A549 (cell line): ENCODE measurements at regions not wholly inside any gene's neighbourhood (a gene's known extent, or its start where the extent isn't known, plus 50 kb on each side); places are given as distances from the start of the nearest gene placed in this dataset.

Experiments
- ATAC-seq, 2 experiments: fragments of 200-7000 bp in 1 of 2; fragments of >200 bp in 1 of 2; cut with Nextera tagmentation in 1 of 2; cut with Tn5 transposase in 1 of 2; 3 replicates each; pipeline versions ENCODE4 v1.8.0 to v1.9.1; 2018 to 2020; ENCODE audit warnings: mild to moderate bottlenecking in 1 of 2, moderate library complexity in 1 of 2
- CTCF ChIA-PET: fragments of 300-600 bp; sonication (Branson Sonifier 250); formaldehyde crosslinking; extraction: SDS; loops from one replicate; lab custom pipeline; 2021; ENCODE audit warnings: antibody characterized with exemption, inconsistent platforms; lab: Yijun Ruan, JAX
- POLR2A ChIA-PET: fragments of 350-600 bp; formaldehyde crosslinking; extraction: SDS; loops from one replicate; lab custom pipeline; 2021; ENCODE audit warnings: antibody characterized with exemption, inconsistent platforms; lab: Yijun Ruan, JAX
- DNase-seq, 2 experiments: peaks; one replicate each; pipeline versions ENCODE4 v3.0.0 to v3.0.0-alpha.2; 2011 to 2016; ENCODE audit warnings: low read depth in 1 of 2, low spot score in 1 of 2
- FAIRE-seq: peaks from 2 replicates; lab custom pipeline; 2011; peaks lifted over from hg19 to GRCh38; lab: Jason Lieb, UNC
- H3K27ac ChIP-seq, 2 experiments: fragments of >200 bp; sonication (Bioruptor Twin); formaldehyde crosslinking; 3 replicates each; pipeline ENCODE4 v1.5.1; 2016 to 2017
- H3K4me1 ChIP-seq: fragments of >200 bp; sonication (Bioruptor Twin); formaldehyde crosslinking; 3 replicates; pipeline ENCODE4 v1.6.1; 2016
- H3K4me2 ChIP-seq: fragments of >200 bp; sonication (Bioruptor Twin); formaldehyde crosslinking; 3 replicates; pipeline ENCODE4 v1.6.1; 2016
- H3K4me3 ChIP-seq: fragments of >200 bp; sonication (Bioruptor Twin); formaldehyde crosslinking; 3 replicates; pipeline ENCODE4 v1.5.1; 2016
- H3K9me3 ChIP-seq: fragments of >200 bp; sonication (Bioruptor Twin); formaldehyde crosslinking; 3 replicates; pipeline ENCODE4 v1.6.1; 2016
- CBX2 ChIP-seq: fragments of 200-600 bp; sonication (generic); IDR thresholded peaks from 2 replicates; pipeline ENCODE4 v1.6.1; 2016; ENCODE audit warnings: low read depth, mild to moderate bottlenecking, borderline replicate concordance
- CBX8 ChIP-seq: fragments of 200-600 bp; sonication (generic); IDR thresholded peaks from 2 replicates; pipeline ENCODE4 v1.6.1; 2016
- CEBPB ChIP-seq, 2 experiments: fragments of >200 bp in 1 of 2; sonication (Bioruptor Twin) in 1 of 2; formaldehyde crosslinking in 1 of 2; IDR thresholded peaks; 2 replicates each; pipeline ENCODE4 v1.6.1; 2012 to 2016
- EP300 ChIP-seq, 2 experiments: fragments of >200 bp; sonication (Bioruptor Twin); formaldehyde crosslinking; IDR thresholded peaks; 2 replicates in 1 of 2; 3 replicates in 1 of 2; pipeline ENCODE4 v1.6.1; 2016 to 2017
- FOSL2 ChIP-seq, 2 experiments: fragments of 450-650 bp in 1 of 2; fragments of >200 bp in 1 of 2; sonication (Bioruptor Twin) in 1 of 2; formaldehyde crosslinking; IDR thresholded peaks; 2 replicates each; pipeline versions ENCODE4 v1.5.0 to v1.6.1; 2016 to 2020; ENCODE audit warnings: mild to moderate bottlenecking in 1 of 2, moderate library complexity in 1 of 2
- HEYL ChIP-seq: fragments of 250-450 bp; sonication (Bioruptor Pico); IDR thresholded peaks from 2 replicates; pipeline ENCODE4 v1.8.0; 2021; ENCODE audit warnings: mild to moderate bottlenecking, moderate library complexity
- HOXB13 ChIP-seq: fragments of 250-450 bp; sonication (Bioruptor Pico); IDR thresholded peaks from 2 replicates; pipeline ENCODE4 v1.5.0; 2020; ENCODE audit warnings: low read depth, mild to moderate bottlenecking, moderate library complexity
- JUN ChIP-seq, 2 experiments: fragments of >200 bp; sonication (Bioruptor Twin); formaldehyde crosslinking; IDR thresholded peaks; 2 replicates in 1 of 2; 3 replicates in 1 of 2; pipeline ENCODE4 v1.6.1; 2016 to 2017
- KDM1A ChIP-seq: fragments of 200-600 bp; sonication (generic); IDR thresholded peaks from 2 replicates; pipeline ENCODE4 v1.6.1; 2016; ENCODE audit warnings: low read depth, mild to moderate bottlenecking
- KDM5A ChIP-seq: fragments of 200-600 bp; sonication (generic); IDR thresholded peaks from 2 replicates; pipeline ENCODE4 v1.6.1; 2016; ENCODE audit warnings: antibody characterized with exemption, mild to moderate bottlenecking
- NPAS2 ChIP-seq: fragments of 250-450 bp; sonication (Bioruptor Pico); IDR thresholded peaks from 2 replicates; pipeline ENCODE4 v1.8.0; 2022; ENCODE audit warnings: mild to moderate bottlenecking, moderate library complexity, borderline replicate concordance
- RNF2 ChIP-seq: fragments of 200-600 bp; sonication (generic); IDR thresholded peaks from 2 replicates; pipeline ENCODE4 v1.6.1; 2016; ENCODE audit warnings: low read depth, mild to moderate bottlenecking, antibody characterized with exemption, moderate library complexity, borderline replicate concordance
- SMC3 ChIP-seq: fragments of >200 bp; sonication (Bioruptor Twin); formaldehyde crosslinking; IDR thresholded peaks from 3 replicates; pipeline ENCODE4 v1.6.1; 2018; ENCODE audit warnings: inconsistent platforms
- TFCP2L1 ChIP-seq: fragments of 250-450 bp; sonication (Bioruptor Pico); IDR thresholded peaks from 2 replicates; pipeline ENCODE4 v1.5.0; 2021; ENCODE audit warnings: mild to moderate bottlenecking
- WGBS: methylation state at CpG from one replicate; pipeline ENCODE4 v1.1.6; 2017; ENCODE audit errors: missing lambda C conversion rate; 5-methylcytosine and 5-hydroxymethylcytosine counted together
- TF ChIP-seq, protein P1 (sequence below): fragments of 250-450 bp; sonication (Bioruptor Pico); IDR thresholded peaks from 2 replicates; pipeline ENCODE4 v1.5.0; 2020; ENCODE audit warnings: low read depth, mild to moderate bottlenecking, moderate library complexity
- TF ChIP-seq, protein P2 (sequence below): fragments of >200 bp; sonication (Bioruptor Twin); formaldehyde crosslinking; IDR thresholded peaks from 2 replicates; pipeline ENCODE4 v1.6.1; 2016
- TF ChIP-seq, protein P3 (sequence below): fragments of 250-450 bp; sonication (Bioruptor Pico); IDR thresholded peaks from 2 replicates; pipeline ENCODE4 v1.5.0; 2021; ENCODE audit warnings: mild to moderate bottlenecking, moderate library complexity, borderline replicate concordance
- TF ChIP-seq, protein P4 (sequence below): fragments of 450-650 bp; IDR thresholded peaks from 2 replicates; pipeline ENCODE4 v1.6.1; 2014; ENCODE audit warnings: antibody characterized with exemption
- TF ChIP-seq, protein P5 (sequence below): fragments of >200 bp; sonication (Bioruptor Twin); formaldehyde crosslinking; IDR thresholded peaks from 3 replicates; pipeline ENCODE4 v1.6.1; 2016
- TF ChIP-seq, protein P6 (sequence below): fragments of >200 bp; sonication (Bioruptor Twin); formaldehyde crosslinking; IDR thresholded peaks from 3 replicates; pipeline ENCODE4 v1.5.1; 2016

DNA sequence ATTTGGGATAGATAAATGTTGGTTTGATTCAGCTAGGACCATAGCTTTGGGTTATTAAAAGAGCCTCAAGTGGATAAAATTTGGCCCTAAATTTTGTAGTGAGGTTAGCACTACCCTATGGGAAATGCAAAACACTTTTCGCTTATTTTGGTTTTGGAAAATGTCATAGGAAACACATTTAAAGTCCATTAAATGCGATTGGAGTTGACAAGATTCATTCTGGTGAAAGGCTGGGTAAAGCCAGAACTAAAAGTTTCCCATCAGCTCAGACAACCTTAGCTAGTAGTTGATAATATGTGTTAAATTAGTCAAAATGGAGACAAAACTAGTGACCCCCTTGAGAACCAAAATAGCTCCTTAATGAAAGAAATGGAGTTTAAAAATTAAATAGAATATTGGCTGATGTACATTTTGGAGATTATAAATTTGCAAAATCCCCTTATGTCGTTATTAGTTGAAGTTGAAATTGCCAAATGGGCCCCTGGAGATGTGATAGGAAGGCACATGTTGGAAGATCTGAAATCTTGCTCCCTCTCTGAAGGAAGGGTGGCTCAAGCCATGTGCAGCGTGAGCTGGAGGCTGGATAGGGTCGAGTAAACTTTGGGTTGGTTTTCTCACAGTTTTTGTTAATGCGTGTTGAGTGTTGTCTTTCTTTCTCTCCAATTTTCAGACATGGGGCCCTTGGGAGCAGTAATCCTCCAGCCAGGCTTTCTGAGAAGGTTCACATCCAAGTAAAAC lies 72.8 kb downstream of the CD83 start (continued):
- no peak for TF ChIP-seq HOXB13
- TF ChIP-seq, protein P1, sequence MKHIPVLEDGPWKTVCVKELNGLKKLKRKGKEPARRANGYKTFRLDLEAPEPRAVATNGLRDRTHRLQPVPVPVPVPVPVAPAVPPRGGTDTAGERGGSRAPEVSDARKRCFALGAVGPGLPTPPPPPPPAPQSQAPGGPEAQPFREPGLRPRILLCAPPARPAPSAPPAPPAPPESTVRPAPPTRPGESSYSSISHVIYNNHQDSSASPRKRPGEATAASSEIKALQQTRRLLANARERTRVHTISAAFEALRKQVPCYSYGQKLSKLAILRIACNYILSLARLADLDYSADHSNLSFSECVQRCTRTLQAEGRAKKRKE (CRISPR knock-in tag) = no peak
- no peak for TF ChIP-seq CEBPB (IDR thresholded peaks at IDR 0.05)
- no peak for TF ChIP-seq SMC3
- TF ChIP-seq, protein P2, sequence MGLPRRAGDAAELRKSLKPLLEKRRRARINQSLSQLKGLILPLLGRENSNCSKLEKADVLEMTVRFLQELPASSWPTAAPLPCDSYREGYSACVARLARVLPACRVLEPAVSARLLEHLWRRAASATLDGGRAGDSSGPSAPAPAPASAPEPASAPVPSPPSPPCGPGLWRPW = no peak
- TF ChIP-seq, protein P3, sequence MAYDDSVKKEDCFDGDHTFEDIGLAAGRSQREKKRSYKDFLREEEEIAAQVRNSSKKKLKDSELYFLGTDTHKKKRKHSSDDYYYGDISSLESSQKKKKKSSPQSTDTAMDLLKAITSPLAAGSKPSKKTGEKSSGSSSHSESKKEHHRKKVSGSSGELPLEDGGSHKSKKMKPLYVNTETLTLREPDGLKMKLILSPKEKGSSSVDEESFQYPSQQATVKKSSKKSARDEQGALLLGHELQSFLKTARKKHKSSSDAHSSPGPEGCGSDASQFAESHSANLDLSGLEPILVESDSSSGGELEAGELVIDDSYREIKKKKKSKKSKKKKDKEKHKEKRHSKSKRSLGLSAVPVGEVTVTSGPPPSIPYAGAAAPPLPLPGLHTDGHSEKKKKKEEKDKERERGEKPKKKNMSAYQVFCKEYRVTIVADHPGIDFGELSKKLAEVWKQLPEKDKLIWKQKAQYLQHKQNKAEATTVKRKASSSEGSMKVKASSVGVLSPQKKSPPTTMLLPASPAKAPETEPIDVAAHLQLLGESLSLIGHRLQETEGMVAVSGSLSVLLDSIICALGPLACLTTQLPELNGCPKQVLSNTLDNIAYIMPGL (CRISPR knock-in tag) = no peak
- no peak for TF ChIP-seq CBX8
- TF ChIP-seq, protein P4, sequence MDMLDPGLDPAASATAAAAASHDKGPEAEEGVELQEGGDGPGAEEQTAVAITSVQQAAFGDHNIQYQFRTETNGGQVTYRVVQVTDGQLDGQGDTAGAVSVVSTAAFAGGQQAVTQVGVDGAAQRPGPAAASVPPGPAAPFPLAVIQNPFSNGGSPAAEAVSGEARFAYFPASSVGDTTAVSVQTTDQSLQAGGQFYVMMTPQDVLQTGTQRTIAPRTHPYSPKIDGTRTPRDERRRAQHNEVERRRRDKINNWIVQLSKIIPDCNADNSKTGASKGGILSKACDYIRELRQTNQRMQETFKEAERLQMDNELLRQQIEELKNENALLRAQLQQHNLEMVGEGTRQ = no peak
- TF ChIP-seq, protein P5, sequence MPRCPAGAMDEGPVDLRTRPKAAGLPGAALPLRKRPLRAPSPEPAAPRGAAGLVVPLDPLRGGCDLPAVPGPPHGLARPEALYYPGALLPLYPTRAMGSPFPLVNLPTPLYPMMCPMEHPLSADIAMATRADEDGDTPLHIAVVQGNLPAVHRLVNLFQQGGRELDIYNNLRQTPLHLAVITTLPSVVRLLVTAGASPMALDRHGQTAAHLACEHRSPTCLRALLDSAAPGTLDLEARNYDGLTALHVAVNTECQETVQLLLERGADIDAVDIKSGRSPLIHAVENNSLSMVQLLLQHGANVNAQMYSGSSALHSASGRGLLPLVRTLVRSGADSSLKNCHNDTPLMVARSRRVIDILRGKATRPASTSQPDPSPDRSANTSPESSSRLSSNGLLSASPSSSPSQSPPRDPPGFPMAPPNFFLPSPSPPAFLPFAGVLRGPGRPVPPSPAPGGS = no peak
- no peak for TF ChIP-seq TFCP2L1 (CRISPR knock-in tag)
- TF ChIP-seq KDM1A = no peak
- TF ChIP-seq CBX2 = no peak
- TF ChIP-seq, all 56 proteins: peak for 0

DNA sequence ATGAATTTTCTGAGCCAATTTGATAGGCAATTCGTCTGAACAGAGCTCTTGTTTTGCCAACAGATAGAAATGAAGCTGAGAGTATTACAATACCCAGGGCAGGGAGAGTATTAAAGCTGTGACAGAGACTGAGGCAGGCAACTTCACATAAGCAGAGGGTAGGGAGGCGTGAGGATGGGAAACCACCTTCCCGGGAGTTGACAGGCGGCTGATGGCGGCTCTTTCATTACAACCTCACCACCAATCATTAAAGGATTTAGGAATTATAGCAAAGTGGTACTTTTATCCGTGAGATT lies 73.3 kb downstream of the CD83 start:
- CTCF ChIA-PET = interaction anchor here (0.6 to 1.5 kb wide), 3 partner anchors 17 to 1302 kb away, joined by 3 read pairs; no protein-coding TSS in a partner anchor
- Histone ChIP-seq H3K9me3 (no peaks in the 10 kb centered on the region), H3K4me1 (no peaks in the 10 kb centered on the region), H3K27ac (no peak overlapping the region), H3K4me2 (no peak overlapping the region), H3K4me3 (no peak overlapping the region)
- TF ChIP-seq, protein P5 = no peak
- TF ChIP-seq HEYL (CRISPR knock-in tag) (no peak), RNF2 (no peak), KDM5A (no peak), JUN (IDR thresholded peaks at IDR 0.05) (no peak), EP300 (IDR thresholded peaks at IDR 0.05) (no peak), NPAS2 (CRISPR knock-in tag) (no peak), FOSL2 (IDR thresholded peaks at IDR 0.05) (no peak), FOSL2 (CRISPR knock-in tag; IDR thresholded peaks at IDR 0.05) (no peak)
- TF ChIP-seq, protein P6, sequence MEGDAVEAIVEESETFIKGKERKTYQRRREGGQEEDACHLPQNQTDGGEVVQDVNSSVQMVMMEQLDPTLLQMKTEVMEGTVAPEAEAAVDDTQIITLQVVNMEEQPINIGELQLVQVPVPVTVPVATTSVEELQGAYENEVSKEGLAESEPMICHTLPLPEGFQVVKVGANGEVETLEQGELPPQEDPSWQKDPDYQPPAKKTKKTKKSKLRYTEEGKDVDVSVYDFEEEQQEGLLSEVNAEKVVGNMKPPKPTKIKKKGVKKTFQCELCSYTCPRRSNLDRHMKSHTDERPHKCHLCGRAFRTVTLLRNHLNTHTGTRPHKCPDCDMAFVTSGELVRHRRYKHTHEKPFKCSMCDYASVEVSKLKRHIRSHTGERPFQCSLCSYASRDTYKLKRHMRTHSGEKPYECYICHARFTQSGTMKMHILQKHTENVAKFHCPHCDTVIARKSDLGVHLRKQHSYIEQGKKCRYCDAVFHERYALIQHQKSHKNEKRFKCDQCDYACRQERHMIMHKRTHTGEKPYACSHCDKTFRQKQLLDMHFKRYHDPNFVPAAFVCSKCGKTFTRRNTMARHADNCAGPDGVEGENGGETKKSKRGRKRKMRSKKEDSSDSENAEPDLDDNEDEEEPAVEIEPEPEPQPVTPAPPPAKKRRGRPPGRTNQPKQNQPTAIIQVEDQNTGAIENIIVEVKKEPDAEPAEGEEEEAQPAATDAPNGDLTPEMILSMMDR = no peak
- FAIRE-seq (no peak), ATAC-seq (no peak), DNase-seq (no peak)
- WGBS = 74% methylated on average over 6 of the region's 6 CpGs
- POLR2A ChIA-PET = no interaction called here
